Upper lobe of left lung (tissue), 4 donors: ENCODE measurements at regions not wholly inside any gene's neighbourhood (a gene's known extent, or its start where the extent isn't known, plus 50 kb on each side); places are given as distances from the start of the nearest gene placed in this dataset.

Source experiments
- POLR2A ChIP-seq, 4 donors: fragments of 450-650 bp; IDR thresholded peaks; one replicate each; pipeline ENCODE4 v1.5.1; 2016 to 2017; ENCODE audit warnings: antibody characterized with exemption in 4 of 4, mild to moderate bottlenecking in 2 of 4
- POLR2AphosphoS5 ChIP-seq, 2 donors: sonication (generic); formaldehyde crosslinking; IDR thresholded peaks; one replicate each; pipeline ENCODE4 v1.5.1; 2017; ENCODE audit warnings: antibody characterized with exemption in 2 of 2
- TF ChIP-seq, protein P1 (sequence below), 6 experiments: fragments of 450-650 bp in 4 of 6; fragments of 200-600 bp in 2 of 6; sonication (generic) in 2 of 6; IDR thresholded peaks; one replicate each; pipeline ENCODE4 v1.5.1; 2016 to 2019; ENCODE audit warnings: antibody characterized with exemption in 6 of 6

DNA sequence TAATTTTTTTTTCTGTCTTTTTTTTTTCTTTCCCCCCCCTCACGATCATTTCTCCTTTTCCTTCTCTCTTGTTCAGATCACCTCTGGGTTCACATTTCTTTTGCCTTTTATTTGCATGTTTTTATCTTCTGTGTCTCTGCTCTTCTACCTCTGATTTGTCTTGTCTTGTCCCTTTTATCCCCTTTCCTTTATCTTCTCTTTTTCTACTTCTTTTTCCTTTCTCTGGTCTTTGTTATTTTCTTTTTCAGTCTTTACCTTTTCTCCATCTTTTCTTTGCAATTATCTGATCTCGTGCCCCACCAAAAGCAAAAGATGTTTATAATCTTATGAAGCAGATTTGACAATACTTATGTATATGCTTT lies 77.8 kb upstream of the RAP1B start:
- TF ChIP-seq POLR2AphosphoS5 (IDR thresholded peaks at IDR 0.05) (no peak), POLR2A (IDR thresholded peaks at IDR 0.05) (no peak)
- TF ChIP-seq, protein P1, sequence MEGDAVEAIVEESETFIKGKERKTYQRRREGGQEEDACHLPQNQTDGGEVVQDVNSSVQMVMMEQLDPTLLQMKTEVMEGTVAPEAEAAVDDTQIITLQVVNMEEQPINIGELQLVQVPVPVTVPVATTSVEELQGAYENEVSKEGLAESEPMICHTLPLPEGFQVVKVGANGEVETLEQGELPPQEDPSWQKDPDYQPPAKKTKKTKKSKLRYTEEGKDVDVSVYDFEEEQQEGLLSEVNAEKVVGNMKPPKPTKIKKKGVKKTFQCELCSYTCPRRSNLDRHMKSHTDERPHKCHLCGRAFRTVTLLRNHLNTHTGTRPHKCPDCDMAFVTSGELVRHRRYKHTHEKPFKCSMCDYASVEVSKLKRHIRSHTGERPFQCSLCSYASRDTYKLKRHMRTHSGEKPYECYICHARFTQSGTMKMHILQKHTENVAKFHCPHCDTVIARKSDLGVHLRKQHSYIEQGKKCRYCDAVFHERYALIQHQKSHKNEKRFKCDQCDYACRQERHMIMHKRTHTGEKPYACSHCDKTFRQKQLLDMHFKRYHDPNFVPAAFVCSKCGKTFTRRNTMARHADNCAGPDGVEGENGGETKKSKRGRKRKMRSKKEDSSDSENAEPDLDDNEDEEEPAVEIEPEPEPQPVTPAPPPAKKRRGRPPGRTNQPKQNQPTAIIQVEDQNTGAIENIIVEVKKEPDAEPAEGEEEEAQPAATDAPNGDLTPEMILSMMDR (IDR thresholded peaks at IDR 0.05), result no peak
